ENCODE measurements at regions not wholly inside any gene's neighbourhood (a gene's known extent, or its start where the extent isn't known, plus 50 kb on each side); places are given as distances from the start of the nearest gene placed in this dataset.
"Not testable (repeated sequence)": the region's sequence is repeated elsewhere in the genome, so short reads cannot be mapped to it uniquely, and the experiment has no call there.

DNA sequence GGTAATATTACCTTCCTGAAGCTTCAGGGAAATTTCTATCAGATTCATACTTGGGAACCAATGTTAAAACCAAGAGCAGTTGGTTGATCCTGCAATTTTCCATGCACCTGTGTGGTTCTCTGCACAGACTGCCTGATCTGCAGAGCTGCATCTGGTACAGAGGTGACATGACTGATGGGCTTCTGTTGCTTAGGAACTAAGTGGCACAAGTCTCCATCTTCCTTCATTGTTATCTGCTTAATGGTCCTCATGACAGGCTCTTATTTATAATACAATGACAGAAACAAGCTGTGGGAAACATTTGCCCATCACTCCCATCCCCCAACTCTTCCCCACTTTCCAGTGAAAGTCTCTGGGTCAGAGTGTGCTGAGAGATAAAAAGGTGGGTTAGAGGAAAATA, 799.1 kb downstream of the TAF11L14 start:
- Histone ChIP-seq H3K9ac (ENCODE audit: insufficient read length, low read depth) (no peak overlapping the region), H3K36me3 (ENCODE audit: insufficient read depth, insufficient read length, low read length) (no peaks in the 10 kb centered on the region), H3K4me1 (ENCODE audit: insufficient read depth, insufficient read length) (no peaks in the 10 kb centered on the region), H3K9me3 (ENCODE audit: insufficient read depth, low read length) (peaks cover 9% of the 10 kb centered on the region; the same call in 1 of the 2 replicates), H3K4me3 (ENCODE audit: insufficient read length, low read depth) (no peak overlapping the region), H3K27me3 (ENCODE audit: insufficient read depth, insufficient read length) (no peaks in the 10 kb centered on the region)
- no peak for DNase-seq (ENCODE audit: low read depth, low spot score)
- no peak for TF ChIP-seq ZNF274 (IDR thresholded peaks at IDR 0.05; ENCODE audit: low read depth, low read length)
- TF ChIP-seq YY1 (IDR thresholded peaks at IDR 0.05; ENCODE audit: insufficient read depth, insufficient read length) = no peak
- TF ChIP-seq SUZ12 (IDR thresholded peaks at IDR 0.05; ENCODE audit: extremely low read depth, insufficient read depth, insufficient read length) = no peak

DNA sequence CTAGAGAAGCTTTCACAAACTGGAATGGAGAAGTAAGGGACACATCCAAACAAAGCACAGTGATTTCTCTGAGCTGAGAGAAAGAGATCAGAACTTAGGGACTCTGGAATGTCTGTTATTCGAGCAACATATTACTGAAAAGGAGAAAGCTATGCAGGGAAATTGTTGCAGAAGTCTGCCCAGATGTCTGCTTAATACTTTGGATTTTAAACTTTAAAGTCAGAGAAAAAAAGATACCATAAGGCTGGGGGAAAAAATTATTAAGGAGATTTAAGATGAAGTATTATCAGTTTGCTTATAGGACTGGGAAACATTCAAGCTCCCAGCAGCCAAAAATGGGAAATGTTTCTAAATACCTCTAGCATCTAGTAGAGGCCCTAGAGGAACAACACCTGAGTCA, 803.9 kb downstream of the TAF11L14 start:
- Histone ChIP-seq H3K36me3 (ENCODE audit: insufficient read depth, insufficient read length, low read length) (no peaks in the 10 kb centered on the region), H3K4me3 (ENCODE audit: insufficient read length, low read depth) (no peak overlapping the region), H3K9me3 (ENCODE audit: insufficient read depth, low read length) (no peaks in the 10 kb centered on the region), H3K9ac (ENCODE audit: insufficient read length, low read depth) (no peak overlapping the region), H3K27me3 (ENCODE audit: insufficient read depth, insufficient read length) (no peaks in the 10 kb centered on the region), H3K4me1 (ENCODE audit: insufficient read depth, insufficient read length) (no peaks in the 10 kb centered on the region)
- TF ChIP-seq ZNF274 (IDR thresholded peaks at IDR 0.05; ENCODE audit: low read depth, low read length) (no peak), YY1 (IDR thresholded peaks at IDR 0.05; ENCODE audit: insufficient read depth, insufficient read length) (no peak), SUZ12 (IDR thresholded peaks at IDR 0.05; ENCODE audit: extremely low read depth, insufficient read depth, insufficient read length) (no peak)
- DNase-seq (ENCODE audit: low read depth, low spot score) = no peak

DNA sequence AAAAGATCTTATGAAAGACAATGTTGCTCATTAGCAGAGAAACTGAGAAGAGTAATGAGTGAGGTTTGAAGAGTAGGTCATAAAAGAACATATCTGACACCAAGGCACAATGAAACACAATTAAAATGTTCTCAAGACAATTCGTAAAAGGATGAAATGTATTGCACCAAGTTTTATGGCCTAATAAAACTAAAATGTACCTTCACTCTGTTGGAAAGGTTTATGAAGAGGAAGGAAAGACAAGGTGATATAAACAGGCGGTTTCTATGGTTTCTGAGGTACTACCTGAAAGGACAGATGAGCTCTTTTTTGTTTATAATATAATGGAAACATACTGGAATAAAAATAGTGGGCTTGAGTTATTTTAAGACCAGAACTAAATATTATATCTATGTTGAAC, 821.3 kb downstream of the TAF11L14 start:
- Histone ChIP-seq H3K27me3 (ENCODE audit: insufficient read depth, insufficient read length) (no peaks in the 10 kb centered on the region), H3K4me3 (ENCODE audit: insufficient read length, low read depth) (no peak overlapping the region), H3K9me3 (ENCODE audit: insufficient read depth, low read length) (no peaks in the 10 kb centered on the region), H3K9ac (ENCODE audit: insufficient read length, low read depth) (no peak overlapping the region), H3K4me1 (ENCODE audit: insufficient read depth, insufficient read length) (no peaks in the 10 kb centered on the region), H3K36me3 (ENCODE audit: insufficient read depth, insufficient read length, low read length) (no peaks in the 10 kb centered on the region)
- DNase-seq (ENCODE audit: low read depth, low spot score) = no peak
- TF ChIP-seq ZNF274 (IDR thresholded peaks at IDR 0.05; ENCODE audit: low read depth, low read length) = no peak
- no peak for TF ChIP-seq YY1 (IDR thresholded peaks at IDR 0.05; ENCODE audit: insufficient read depth, insufficient read length)

DNA sequence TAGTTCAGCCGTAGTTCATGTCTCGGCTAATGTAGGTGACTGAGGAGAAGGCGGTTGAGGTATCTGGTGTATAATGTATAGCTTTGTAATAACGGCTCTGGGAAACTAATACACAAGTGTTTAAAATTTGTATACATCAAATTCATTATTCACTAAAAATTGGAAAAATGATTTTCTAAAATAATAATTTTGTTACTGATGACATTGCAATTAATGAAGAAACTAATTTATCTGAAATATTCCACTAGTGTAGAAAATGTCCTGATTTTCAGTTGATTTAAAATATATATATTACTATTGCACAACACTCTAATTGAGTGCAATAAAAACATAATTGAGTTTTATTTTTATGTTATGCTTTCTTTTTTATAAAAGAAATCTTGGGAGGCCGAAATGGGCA, 823.0 kb downstream of the TAF11L14 start:
- no peaks in the 10 kb centered on the region for H3K36me3 ChIP-seq (ENCODE audit: insufficient read depth, insufficient read length, low read length)
- DNase-seq (ENCODE audit: low read depth, low spot score) = no peak
- no peaks in the 10 kb centered on the region for H3K4me1 ChIP-seq (ENCODE audit: insufficient read depth, insufficient read length)
- no peaks in the 10 kb centered on the region for H3K9me3 ChIP-seq (ENCODE audit: insufficient read depth, low read length)
- no peak for TF ChIP-seq ZNF274 (IDR thresholded peaks at IDR 0.05; ENCODE audit: low read depth, low read length)
- no peak for TF ChIP-seq YY1 (IDR thresholded peaks at IDR 0.05; ENCODE audit: insufficient read depth, insufficient read length)
- no peak for TF ChIP-seq SUZ12 (IDR thresholded peaks at IDR 0.05; ENCODE audit: extremely low read depth, insufficient read depth, insufficient read length)
- no peaks in the 10 kb centered on the region for H3K27me3 ChIP-seq (ENCODE audit: insufficient read depth, insufficient read length)
- no peak overlapping the region for H3K9ac ChIP-seq (ENCODE audit: insufficient read length, low read depth)
- no peak overlapping the region for H3K4me3 ChIP-seq (ENCODE audit: insufficient read length, low read depth)

DNA sequence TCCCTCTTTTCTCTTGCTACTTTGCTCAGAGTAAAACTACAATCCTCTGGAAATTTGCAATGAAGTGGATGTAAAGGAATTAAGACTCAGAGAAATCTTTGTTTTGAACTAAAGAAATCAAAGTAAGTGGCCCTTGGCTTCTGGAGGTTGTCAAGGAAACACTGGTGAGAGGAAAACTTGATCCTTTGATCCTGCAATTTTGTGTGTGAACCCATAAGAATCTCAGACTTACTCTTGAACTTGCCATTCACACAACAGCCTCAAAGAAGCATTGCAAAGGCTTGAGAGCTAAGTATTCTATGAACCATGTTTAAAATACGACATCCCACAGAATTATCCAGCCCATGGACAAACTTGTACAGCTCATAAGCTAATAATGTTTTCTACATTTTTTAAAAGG, 827.5 kb downstream of the TAF11L14 start:
- Histone ChIP-seq H3K4me3 (ENCODE audit: insufficient read length, low read depth) (no peak overlapping the region), H3K4me1 (ENCODE audit: insufficient read depth, insufficient read length) (no peaks in the 10 kb centered on the region), H3K36me3 (ENCODE audit: insufficient read depth, insufficient read length, low read length) (no peaks in the 10 kb centered on the region), H3K27me3 (ENCODE audit: insufficient read depth, insufficient read length) (no peaks in the 10 kb centered on the region), H3K9ac (ENCODE audit: insufficient read length, low read depth) (no peak overlapping the region), H3K9me3 (ENCODE audit: insufficient read depth, low read length) (no peaks in the 10 kb centered on the region)
- TF ChIP-seq SUZ12 (IDR thresholded peaks at IDR 0.05; ENCODE audit: extremely low read depth, insufficient read depth, insufficient read length) (no peak), ZNF274 (IDR thresholded peaks at IDR 0.05; ENCODE audit: low read depth, low read length) (no peak), YY1 (IDR thresholded peaks at IDR 0.05; ENCODE audit: insufficient read depth, insufficient read length) (no peak)
- no peak for DNase-seq (ENCODE audit: low read depth, low spot score)

DNA sequence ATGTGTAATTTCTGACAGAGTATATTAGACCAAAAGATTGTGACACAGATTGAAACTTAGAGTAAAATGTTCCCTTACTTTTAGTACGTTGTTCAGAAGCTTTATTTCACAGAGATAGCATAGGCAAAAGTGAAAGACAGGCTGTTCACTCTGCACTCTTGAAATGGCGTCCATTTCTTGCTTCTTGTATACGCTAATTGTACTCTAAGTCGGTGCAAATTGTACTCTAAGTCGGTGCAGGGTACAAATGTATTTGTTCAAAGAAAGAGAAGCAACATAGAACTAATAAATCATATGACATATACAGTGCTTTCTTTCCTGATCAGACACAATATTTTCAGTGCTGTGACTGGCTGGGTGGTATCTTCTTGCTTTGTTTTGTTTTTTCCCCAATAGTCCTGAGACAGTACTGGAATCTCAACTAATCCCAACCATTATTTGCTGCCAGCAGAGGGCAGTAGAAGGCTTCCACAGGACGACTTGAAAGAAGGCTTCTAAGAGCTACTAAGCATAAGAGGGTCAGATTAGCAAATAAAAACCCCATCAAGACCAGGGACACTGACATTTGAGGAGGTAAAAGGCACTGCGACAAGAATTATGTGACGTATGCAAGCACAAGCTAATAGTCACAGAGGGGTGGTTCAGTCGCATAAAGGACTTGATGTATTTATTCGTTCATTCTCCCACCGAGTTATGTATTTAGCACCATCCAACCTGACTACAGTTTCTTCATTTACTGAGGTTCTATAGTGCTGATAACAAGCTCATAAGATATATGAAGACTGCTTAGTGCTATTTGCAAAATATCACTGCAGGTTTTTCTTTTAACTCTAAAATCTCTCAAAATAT, 831.8 kb downstream of the TAF11L14 start:
- no peaks in the 10 kb centered on the region for H3K36me3 ChIP-seq (ENCODE audit: insufficient read depth, insufficient read length, low read length)
- H3K27me3 ChIP-seq (ENCODE audit: insufficient read depth, insufficient read length) = no peaks in the 10 kb centered on the region
- TF ChIP-seq SUZ12 (IDR thresholded peaks at IDR 0.05; ENCODE audit: extremely low read depth, insufficient read depth, insufficient read length) (no peak), YY1 (IDR thresholded peaks at IDR 0.05; ENCODE audit: insufficient read depth, insufficient read length) (no peak), ZNF274 (IDR thresholded peaks at IDR 0.05; ENCODE audit: low read depth, low read length) (no peak)
- H3K9me3 ChIP-seq (ENCODE audit: insufficient read depth, low read length) = no peaks in the 10 kb centered on the region
- no peak overlapping the region for H3K4me3 ChIP-seq (ENCODE audit: insufficient read length, low read depth)
- no peaks in the 10 kb centered on the region for H3K4me1 ChIP-seq (ENCODE audit: insufficient read depth, insufficient read length)
- DNase-seq (ENCODE audit: low read depth, low spot score) = peak; percentile 55
- H3K9ac ChIP-seq (ENCODE audit: insufficient read length, low read depth) = no peak overlapping the region

DNA sequence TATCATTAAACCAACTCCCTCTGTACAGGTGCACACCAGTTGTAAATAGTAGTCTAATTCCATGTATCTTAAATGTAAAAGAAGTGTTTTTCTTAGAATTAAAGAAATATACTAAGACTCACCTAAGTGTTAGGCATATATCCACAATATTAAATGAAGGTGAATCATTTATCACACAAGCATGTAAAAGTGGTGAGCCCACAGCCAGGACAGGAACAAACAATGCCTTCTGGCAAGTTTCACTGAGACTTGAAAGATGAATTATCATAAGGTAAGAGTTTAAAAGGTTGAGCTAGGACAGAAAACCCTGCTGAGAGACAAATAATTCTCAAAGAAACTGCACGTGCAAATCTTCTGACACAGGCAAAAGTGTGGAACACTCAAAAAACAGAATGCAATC, 832.5 kb downstream of the TAF11L14 start:
- no peak for TF ChIP-seq SUZ12 (IDR thresholded peaks at IDR 0.05; ENCODE audit: extremely low read depth, insufficient read depth, insufficient read length)
- no peak for TF ChIP-seq ZNF274 (IDR thresholded peaks at IDR 0.05; ENCODE audit: low read depth, low read length)
- TF ChIP-seq YY1 (IDR thresholded peaks at IDR 0.05; ENCODE audit: insufficient read depth, insufficient read length) = no peak
- Histone ChIP-seq H3K36me3 (ENCODE audit: insufficient read depth, insufficient read length, low read length) (no peaks in the 10 kb centered on the region), H3K9ac (ENCODE audit: insufficient read length, low read depth) (no peak overlapping the region), H3K27me3 (ENCODE audit: insufficient read depth, insufficient read length) (no peaks in the 10 kb centered on the region), H3K4me1 (ENCODE audit: insufficient read depth, insufficient read length) (no peaks in the 10 kb centered on the region), H3K4me3 (ENCODE audit: insufficient read length, low read depth) (no peak overlapping the region), H3K9me3 (ENCODE audit: insufficient read depth, low read length) (no peaks in the 10 kb centered on the region)
- DNase-seq (ENCODE audit: low read depth, low spot score) = no peak

DNA sequence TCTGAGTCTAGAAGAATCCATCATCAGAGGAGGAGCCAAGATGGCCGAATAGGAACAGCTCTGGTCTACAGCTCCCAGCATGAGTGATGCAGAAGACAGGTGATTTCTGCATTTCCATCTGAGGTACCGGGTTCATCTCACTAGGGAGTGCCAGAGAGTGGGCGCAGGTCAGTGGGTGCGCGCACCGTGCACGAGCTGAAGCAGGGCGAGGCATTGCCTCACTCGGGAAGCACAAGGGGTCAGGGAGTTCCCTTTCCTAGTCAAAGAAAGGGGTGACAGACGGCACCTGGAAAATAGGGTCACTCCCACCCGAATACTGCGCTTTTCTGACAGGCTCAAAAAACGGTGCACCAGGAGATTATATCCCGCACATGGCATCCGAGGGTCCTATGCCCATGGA, 837.5 kb downstream of the TAF11L14 start:
- DNase-seq (ENCODE audit: low read depth, low spot score); H3K4me3 ChIP-seq (ENCODE audit: insufficient read length, low read depth); H3K9ac ChIP-seq (ENCODE audit: insufficient read length, low read depth); H3K4me1 ChIP-seq (ENCODE audit: insufficient read depth, insufficient read length); H3K9me3 ChIP-seq (ENCODE audit: insufficient read depth, low read length); H3K36me3 ChIP-seq (ENCODE audit: insufficient read depth, insufficient read length, low read length); H3K27me3 ChIP-seq (ENCODE audit: insufficient read depth, insufficient read length): not testable (repeated sequence)

Data from NT2/D1 (cell line).